Epithelial cell of prostate (primary cell): ENCODE measurements at regions not wholly inside any gene's neighbourhood (a gene's known extent, or its start where the extent isn't known, plus 50 kb on each side); places are given as distances from the start of the nearest gene placed in this dataset.

ENCODE experiments used
- DNase-seq: peaks from one replicate; pipeline ENCODE4 v3.0.0-alpha.2; 2011; ENCODE audit warnings: low read depth, low spot score
- H3K27ac ChIP-seq: fragments of 450-650 bp; 2 replicates; pipeline ENCODE4 v1.5.1; 2017; ENCODE audit warnings: mild to moderate bottlenecking

DNA sequence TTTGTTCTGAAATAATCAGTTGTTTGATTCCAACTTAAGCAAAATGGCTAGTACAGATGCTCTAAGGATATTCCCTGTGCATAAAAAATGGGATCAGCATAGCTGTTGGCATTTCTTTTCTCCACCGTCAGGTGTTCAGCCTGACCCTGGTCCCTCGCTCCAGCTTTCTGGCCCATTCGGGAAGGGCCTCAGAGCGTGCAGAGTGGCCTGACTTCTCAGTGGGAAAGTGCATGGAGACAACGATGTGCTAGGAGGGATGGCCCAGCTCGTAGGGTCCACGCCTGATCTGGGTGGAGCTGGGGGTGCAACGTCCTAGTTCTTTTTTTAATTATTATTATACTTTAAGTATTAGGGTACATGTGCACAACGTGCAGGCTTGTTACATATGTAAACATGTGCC, 319.1 kb upstream of the IRX4 start:
- H3K27ac ChIP-seq: no peak overlapping the region
- no peak for DNase-seq

DNA sequence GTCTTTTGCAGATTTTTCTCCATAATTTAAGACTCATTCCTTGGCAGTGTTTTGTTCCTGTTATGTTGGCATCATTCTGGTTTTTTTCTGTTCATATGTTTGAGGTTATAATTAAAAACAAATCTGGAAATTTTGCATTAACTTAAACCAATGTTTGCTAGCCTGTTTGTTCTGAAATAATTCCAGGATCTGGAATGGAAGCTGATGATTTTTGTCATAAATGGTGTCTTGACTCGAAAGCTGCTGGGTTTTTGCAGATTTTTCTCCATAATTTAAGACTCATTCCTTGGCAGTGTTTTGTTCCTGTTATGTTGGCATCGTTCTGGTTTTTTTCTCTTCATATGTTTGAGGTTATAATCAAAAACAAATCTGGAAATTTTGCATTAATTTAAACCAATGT, 318.7 kb upstream of the IRX4 start:
- DNase-seq: no peak
- H3K27ac ChIP-seq: no peak overlapping the region

DNA sequence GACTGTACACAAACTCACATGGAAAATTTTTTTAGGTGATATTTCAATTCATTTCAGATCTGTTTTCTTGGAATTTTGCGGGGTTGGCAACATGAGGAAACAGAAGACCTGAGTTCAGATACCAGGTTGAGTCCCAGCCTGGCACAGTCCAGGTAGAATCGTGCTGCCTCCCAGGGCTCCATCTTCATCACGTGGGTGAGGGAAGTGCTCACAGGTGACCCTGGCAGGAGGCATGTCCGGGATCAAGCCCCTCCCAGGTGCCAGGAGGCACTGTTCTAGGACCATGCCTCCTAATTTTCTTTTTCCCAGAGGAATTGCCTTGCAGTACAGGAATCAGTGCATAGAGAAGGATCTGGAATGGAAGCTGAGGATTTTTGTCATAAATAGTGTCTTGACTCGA, 318.3 kb upstream of the IRX4 start:
- no peak for DNase-seq
- no peak overlapping the region for H3K27ac ChIP-seq

DNA sequence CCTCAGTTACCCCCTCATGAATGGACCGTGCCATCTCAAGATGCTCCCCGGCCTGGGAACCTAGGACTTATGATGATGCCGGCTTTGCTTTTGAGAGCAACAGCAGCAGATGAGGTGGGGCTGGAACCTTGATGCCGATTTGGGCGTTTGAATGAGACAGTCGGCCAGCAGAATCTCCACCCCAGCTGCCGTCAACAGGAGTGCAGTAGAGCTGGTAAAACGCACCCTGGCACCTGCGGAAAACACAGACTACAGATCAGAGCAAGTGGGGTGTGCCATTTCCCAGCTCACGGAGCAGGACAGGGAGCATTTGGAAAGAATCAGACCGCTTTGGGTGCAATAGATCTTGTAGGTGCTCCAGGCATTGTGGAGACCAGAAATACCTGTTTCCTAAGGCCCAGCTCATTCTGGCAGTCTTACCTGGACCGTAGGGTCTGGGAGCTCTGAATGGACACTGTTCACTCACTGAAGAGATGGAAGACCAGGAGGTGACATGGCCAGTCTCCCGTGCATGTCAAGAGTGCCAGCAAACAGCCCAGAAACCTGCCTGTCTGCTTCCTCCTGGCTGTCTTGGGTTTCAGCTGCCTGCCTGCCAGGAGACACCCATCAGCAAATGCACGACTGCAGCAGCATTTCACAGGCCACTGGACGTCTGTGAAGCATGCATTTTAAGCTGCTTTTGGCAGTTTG, 317.7 kb upstream of the IRX4 start:
- DNase-seq: no peak
- H3K27ac ChIP-seq: no peak overlapping the region

DNA sequence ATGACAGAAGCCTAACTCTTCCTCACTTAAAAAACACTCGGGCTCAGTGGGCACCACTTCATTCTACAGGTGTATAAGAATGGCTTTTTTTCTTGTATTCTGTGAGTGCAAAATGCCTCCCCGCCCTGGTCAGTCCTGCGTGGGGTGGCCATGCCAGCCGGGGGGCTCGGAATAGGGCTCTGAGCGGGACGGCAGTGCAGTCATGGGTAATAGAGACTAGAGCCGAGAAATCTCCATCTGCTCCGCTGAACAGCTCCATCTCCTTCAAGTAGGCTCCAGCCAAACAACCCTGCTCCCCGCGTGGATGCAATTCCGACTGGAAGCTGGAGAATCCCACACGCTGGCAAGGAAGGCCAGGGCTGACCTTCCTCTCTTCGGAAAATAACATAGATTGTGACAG, 317.0 kb upstream of the IRX4 start:
- no peak overlapping the region for H3K27ac ChIP-seq
- no peak for DNase-seq

DNA sequence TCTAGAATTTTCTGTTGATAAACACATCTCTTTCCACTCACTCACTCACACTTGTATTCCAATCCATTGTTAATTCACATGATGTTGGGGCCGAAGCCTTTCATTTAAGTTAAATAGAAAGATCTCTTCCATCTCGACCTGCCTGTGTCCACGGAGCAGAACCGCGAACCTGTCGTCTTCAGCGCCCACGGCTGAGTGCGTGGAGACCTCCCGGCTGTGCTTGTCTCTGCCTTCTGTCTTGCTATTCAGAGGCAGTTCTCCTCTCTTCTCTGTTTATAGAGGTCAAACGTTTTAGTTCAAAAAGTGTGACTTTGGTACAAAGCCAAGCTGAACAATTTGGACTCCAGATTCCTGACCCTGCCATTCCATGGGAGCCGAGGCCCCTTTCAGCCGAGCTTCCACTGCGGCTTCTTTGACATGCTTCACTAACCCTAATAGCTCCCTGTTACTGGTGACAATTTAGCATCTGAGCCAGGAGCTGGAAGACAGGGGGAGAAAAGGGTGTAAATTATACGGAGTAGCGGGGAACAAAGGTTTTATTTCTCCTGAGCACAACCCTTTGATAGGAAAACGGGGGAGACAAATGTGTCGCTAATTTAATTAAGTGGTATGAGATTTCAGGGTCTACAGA, 314.4 kb upstream of the IRX4 start:
- DNase-seq: no peak
- H3K27ac ChIP-seq: no peak overlapping the region

DNA sequence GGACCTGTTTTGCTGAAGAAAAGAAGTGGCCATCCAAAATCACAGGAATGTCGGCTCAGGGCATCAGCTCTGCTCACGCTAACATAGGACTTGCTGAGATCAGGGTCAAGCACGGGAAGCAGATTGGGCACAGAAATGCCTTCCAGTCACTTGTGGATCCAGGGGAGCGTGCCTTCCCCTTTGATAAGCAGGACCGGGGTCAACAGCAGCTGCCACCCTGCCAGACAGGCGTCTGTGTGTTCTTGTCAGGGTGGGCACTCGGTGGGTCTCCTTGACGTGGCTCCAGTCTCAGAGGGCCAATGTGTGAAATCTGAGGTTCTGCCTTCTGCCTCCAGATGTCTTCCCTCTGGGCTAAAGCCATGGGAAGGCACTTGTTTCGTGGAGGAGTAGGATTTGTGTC, 313.7 kb upstream of the IRX4 start:
- DNase-seq: no peak
- no peak overlapping the region for H3K27ac ChIP-seq

DNA sequence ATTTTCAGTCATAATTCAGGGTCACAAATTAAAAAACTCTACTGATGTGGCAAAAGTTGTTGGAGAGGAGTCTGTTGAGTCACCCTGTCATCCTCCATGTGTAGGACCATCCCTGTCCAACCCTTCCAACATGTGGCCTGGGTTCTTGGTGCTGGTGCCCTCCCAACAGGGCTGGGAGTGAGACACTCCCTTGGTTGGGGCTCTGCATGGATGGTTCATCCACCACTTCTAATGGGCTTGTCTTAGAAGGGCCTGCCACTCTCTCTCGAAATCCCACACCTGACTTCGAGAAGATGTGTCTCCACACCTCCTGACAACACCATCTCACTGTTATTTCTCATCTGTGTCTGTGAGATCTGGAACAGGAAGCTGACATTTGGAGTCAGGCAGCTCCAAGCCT, 312.2 kb upstream of the IRX4 start:
- DNase-seq: no peak

DNA sequence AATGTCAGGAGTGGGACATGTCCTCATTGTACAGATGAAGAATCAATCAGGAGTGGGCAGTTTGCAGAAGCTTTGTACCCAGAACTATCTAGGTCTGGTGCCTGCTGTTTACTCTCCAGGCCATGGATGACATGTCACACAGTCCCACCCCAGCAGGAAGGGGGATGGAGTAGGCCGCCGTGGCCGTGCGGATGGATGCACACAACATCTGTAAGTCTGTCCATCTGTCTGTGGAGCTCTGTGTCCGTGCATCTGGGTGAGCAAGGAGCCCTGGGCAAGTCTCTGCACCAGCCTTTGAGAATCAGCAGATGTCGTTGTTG, 311.5 kb upstream of the IRX4 start:
- H3K27ac ChIP-seq: no peak overlapping the region
- DNase-seq: no peak

More for the DNA sequence above, 312.2 kb upstream of the IRX4 start:
- H3K27ac ChIP-seq: no peak overlapping the region

DNA sequence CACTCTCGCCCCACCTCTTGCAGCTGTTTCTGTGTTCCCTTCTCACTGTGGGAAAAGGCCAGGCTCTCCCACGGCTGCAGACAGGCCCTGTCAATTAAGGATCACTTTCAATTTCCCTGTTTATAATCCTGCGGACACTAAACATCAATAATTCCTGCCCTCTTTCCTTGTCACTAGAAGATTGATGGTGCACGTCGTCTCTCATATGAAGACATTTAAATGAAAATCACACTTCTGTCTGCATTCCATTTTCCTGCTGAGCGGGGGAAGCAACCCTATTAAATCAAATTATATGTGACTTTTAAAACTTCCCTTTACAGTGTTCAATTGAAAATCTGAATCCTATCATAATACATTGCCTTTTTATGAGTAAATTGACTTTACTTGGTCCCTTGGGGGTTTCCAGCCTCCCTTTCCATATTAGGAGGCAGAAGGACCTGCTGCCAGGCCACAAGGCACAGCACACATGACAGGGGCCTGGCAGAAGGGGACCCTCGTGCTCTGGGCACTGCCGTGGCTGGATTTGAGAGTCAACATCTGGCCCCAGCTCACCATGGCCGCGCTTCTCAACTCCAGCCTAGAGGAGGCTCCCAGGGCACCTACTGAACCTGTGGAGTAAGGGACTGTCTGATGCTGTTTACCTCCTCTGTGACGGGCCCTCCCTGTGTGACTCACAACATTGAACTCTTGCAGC, 311.0 kb upstream of the IRX4 start:
- no peak for DNase-seq
- no peak overlapping the region for H3K27ac ChIP-seq

DNA sequence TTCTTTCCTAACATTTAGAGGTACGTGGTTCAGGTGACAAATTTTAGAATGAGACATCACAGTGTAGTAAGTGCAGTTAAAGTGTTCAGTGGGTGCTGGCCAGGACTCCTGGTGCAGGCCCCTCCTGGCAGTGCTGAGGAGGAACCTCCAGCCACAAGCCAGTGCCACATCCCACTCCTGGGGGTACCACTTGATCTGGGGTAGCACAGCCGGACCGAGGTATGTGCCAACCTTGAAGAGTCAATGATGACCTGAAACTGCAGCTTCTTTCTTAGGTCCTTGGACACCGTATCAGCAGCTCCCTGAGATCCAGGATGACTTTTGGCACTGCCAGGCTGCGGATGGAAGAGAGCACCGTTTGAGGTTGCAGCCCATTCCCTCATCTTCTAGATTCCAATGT, 310.4 kb upstream of the IRX4 start:
- no peak overlapping the region for H3K27ac ChIP-seq
- DNase-seq: no peak

DNA sequence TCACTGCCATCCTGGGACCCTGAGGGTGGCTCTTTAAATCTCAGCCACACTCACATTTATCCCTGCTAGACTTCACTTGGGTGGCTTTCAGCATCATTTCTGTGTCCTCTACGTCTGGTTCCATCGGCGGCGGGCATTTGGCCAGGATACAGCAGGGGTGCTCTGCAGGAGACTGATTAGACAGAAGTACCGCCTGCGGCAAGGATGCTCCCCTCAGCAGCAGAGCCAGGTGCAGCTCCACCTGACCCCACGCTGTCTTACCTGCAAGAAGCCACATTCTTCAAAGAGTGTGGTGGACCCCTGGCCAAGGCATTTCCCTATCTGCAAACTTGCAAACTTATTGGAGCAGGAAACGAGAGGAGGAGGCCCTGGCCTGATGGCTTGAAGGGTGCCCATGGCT, 309.8 kb upstream of the IRX4 start:
- DNase-seq: no peak
- no peak overlapping the region for H3K27ac ChIP-seq

DNA sequence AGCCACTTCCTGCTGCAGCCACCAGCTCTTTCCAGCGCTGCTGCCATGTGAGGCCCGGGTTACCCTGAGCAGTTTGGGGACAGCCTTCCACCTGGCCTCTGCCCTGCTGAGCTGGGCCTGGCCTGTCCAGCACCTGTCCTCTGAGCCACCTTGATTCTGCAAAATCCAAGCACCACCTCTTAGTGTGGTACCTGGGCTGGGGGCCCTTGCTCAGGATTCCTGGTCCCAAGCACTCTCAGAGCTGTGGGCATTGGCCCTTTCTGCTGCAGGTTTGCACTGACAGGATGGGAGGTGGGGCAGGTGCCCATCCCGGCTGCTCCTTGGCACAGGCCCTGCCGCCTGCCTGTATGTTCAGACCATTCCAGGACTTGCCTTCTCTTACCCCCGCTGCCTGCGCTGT, 309.2 kb upstream of the IRX4 start:
- no peak overlapping the region for H3K27ac ChIP-seq
- DNase-seq: no peak

DNA sequence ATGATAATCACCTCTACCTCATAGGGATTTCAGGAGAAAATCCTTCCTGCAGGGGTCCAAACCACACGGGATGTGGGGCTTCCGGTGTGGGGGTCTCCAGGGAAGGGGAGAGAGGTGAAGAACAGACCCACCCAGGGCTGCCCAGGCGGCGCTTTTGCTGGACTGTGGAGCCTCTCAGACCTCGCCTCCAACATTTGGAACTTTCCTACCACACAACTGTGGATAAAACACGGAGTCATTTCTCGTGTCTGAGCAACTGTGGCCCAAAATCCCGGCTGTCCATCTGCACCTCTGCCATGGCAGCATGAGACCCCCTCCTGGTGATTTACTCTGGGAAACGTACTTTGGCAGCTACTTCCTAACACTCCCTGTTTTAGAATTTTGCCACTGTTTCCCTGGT, 307.8 kb upstream of the IRX4 start:
- no peak for DNase-seq
- H3K27ac ChIP-seq: no peak overlapping the region

DNA sequence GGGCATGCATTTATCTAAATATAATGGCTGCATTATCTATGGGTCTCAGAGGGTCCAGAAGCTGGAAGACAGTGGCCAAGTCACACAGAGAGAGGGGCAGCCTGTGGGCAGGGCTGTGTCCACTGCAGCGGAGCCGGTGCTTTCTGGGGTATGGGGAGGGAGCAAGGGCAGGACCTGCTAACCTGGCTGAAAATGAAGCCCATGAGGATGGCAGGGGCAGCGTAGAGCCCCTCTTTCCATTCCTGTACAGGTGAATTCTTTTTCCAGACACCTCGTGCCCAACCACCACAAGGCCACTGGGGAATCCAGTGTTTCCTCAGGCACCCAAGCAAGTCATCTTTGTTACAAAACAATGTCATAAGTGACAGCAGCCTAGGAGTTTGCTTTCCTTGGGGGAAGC, 305.9 kb upstream of the IRX4 start:
- no peak overlapping the region for H3K27ac ChIP-seq
- DNase-seq: no peak

DNA sequence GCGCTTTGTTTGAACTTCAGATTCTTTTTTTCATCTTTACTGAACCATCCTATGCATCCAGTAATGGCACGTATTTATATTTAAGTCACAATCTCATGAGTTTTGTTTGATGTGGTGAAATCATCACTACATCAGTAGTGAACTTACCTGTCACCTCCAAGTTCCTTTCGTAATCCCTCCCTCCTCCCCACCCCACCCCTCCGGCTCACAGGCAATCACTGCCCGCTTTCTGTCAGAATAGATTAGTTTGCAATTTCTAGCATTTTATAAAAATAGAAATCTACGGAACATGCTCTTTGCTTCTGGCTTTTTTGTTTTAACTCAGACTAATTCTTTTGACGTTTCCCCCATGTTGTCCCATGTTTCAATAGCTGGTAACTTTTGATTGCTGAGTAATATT, 305.4 kb upstream of the IRX4 start:
- H3K27ac ChIP-seq: no peak overlapping the region
- no peak for DNase-seq

DNA sequence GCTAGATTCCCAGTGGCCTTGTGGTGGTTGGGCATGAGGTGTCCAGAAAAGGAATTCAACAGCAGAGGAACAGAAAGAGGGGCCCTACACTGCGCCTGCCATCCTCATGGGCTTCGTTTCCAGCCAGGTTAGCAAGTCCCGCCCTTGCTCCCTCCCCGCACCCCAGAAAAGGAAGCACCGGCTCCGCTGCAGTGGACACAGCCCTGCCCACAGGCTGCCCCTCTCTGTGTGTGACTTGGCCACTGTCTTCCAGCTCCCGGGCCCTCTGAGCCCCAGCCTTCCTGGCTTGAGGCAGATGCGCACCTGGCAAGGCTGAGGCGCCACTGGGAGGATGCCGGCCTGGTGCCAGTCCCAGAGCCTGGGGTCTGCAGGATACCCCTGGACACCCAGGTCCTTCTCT, 305.0 kb upstream of the IRX4 start:
- no peak overlapping the region for H3K27ac ChIP-seq

DNA sequence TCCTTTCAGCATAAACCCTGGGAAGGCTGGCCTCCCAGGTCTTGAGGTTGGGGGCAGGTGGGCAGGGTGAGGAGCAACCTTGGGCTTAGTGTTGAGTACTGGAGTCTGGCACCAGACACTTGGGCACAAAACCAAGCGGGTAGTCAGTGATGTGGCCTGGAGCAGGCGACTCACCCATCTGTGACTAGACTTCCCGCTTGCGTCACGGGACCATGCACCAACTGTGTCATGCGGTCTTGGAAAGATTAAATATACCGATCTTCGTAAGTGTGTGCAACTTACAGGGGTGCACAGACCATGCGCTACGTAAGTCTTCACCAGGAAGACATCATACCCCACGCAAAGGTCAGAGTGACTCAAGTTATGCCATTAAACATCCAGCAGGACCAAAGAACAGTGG, 304.4 kb upstream of the IRX4 start:
- H3K27ac ChIP-seq: no peak overlapping the region
- no peak for DNase-seq

More for the DNA sequence above, 305.0 kb upstream of the IRX4 start:
- DNase-seq: no peak

DNA sequence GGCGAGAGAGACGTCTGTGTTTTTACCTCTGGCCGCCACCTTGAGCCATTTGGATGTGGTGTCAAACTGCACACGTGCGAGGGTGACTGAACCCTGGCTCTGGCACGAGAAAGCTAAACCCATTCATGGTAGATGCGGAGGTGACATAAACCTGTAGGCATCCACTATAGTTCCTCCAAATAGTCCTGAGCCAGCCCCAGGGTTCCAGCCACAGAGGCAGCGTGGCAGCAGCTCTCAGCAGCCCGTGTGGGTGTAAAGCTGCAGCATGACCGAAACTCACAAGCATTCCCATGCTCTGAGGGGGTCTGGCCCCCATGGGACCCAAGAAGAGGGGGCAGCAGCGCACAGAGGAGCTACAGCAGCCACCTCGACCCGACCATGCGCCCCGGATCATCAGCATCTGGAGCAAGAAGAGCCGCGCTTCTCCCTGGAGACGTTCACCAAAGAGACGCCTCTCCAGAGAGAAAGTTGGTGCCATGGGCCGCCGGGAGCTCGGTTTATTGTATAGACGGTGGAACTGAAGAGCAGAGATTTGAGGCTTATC, 303.8 kb upstream of the IRX4 start:
- H3K27ac ChIP-seq: no peak overlapping the region
- DNase-seq: no peak

DNA sequence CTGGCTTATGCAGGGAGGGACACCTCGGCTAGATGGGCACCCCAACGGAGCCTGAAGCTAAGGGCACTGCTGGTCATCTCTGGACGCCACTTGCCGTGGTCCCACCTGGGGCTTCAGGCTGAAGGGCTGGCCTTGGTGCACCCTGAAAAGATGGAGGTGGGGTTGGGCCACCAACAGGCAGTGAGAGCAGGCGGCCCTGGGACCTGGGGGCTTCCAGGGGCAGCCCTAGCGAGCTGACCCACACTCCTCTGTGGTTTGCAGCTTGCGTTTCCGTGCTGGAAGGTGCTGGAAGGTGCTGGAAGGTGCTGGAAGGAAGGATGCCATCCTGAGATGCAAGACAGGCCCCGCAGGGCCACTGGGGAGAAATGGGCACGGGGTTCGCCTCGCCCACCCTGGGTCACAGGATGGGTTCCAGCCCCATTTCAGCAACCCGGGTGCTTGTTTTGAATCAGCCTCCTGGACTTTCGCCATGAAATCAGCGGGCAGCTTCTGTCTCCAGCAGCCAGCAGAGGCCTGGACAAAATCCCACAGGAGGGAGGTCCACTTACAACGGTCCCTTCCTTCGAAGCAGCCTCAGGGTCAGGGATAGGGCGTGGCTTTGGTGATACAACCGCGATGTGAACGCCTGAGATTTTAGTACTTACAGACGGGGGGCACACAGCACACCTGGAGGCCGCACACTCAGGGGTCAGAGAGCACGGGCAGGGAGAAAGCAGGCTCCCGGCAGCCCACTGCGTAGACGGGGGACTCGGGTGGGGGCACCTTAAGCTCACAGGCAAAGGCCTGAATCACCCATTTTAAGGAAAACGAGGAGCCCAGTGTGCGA, 303.1 kb upstream of the IRX4 start:
- no peak overlapping the region for H3K27ac ChIP-seq
- DNase-seq: no peak
